ENCODE measurements at regions not wholly inside any gene's neighbourhood (a gene's known extent, or its start where the extent isn't known, plus 50 kb on each side); places are given as distances from the start of the nearest gene placed in this dataset.
"Not testable (repeated sequence)": the region's sequence is repeated elsewhere in the genome, so short reads cannot be mapped to it uniquely, and the experiment has no call there.

GRCh38 chr3:40939741-40940130 lies 259.6 kb upstream of the CTNNB1 start:
- DNase-seq (ENCODE audit: low read depth in 2 of 2), result no peak

DNA sequence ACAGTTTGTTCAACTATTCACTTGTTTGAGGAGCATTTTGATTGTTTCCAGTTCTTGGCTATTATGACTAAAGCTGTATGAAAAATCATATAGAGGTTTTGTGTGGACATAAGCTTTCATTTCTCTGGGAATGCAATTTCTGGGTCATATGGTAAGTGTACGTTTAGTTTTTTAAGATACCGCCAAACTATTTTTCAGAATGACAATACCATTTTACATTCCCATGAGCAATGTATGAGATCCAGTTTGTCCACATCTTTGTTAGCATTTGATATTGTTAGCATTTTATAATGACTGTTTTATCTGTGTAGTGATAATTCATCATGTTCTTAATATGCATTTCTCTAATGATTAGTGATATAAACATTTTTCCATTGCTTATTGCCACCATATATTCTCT lies 258.7 kb upstream of the CTNNB1 start:
- DNase-seq (ENCODE audit: low read depth in 2 of 2), result no peak

DNA sequence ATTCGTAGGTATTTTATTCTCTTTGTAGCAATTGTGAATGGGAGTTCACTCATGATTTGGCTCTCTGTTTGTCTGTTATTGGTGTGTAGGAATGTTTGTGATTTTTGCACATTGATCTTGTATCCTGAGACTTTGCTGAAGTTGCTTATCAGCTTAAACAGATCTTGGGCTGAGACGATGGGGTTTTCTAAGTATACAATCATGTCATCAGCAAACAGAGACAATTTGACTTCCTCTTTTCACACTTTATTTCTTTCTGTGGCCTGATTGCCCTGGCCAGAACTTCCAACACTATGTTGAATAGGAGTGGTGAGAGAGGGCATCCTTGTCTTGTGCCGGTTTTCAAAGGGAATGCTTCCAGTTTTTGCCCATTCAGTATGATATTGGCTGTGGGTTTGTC lies 252.3 kb upstream of the CTNNB1 start:
- DNase-seq (ENCODE audit: low read depth in 2 of 2), result not testable (repeated sequence)

GRCh38 chr3:40949347-40949746 lies 250.0 kb upstream of the CTNNB1 start:
- not testable (repeated sequence) for DNase-seq (ENCODE audit: low read depth in 2 of 2)

DNA sequence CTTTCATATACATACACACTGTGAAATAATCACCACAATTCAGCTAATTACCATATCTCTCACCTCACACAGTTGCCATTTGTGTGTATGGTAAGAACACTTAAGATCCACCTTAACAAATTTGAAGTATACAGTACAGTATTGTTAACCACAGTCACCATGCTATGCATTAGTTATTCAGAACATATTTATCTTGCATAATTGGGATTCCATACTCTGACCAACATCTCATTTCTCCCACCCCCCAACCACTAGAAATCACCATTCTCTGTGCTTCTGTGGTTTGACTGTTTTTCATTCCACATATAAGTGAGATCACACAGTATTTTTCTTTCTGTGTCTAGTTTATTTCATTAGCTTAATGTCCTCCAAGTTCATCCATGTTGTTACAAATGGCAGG lies 247.7 kb upstream of the CTNNB1 start:
- no peak for DNase-seq (ENCODE audit: low read depth in 2 of 2)

DNA sequence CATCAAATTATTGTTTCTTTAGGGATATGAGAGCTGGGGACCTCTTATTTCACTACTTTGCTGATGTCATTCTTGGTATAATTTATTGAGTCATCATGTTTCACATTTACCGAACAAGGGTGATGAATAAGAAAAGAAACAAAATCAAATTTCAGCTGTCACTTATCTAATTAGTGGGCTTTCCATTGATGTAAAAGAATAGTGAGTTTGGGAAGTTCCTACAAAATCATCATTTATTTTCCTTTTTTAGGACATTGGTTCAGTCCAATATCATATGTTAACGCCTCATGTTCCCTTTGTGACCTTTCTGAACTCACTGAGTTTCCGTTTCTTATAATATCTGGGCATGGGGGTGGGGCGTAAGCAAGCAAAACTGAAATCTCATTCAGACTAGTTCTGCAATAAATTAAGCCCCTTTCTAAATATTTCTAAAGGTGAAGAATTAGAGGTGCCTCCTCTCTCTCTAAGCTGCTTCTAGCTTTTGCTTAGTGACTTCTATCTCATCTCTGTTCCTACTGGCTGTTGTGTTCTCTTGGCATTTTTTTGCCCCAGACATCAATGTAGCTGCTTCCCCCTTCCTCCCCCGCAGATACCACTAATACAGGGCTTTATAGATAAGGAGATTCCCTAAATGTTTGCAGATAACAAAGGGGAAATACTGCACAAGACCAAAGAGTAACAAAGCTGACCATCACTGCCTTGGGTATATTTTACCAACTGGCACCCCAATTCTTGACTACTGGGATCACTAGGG lies 238.0 kb upstream of the CTNNB1 start:
- no peak for DNase-seq (ENCODE audit: low read depth in 2 of 2)

DNA sequence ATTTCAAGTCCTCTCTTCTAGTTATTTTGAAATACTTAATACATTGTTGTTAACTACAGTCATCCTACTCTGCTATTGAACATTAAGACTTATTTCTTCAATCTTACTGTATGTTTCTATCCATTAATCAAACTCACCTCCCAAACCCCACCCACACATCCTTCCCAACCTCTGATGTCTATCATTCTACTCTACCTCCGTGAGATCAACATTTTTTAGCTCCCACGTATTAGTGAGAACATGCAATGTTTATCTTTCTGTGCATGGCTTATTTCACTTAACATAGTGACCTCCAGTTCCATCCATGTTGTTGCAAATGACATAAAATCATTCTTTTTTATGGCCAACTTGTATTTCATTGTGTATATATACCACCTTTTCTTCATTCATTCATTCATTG lies 236.6 kb upstream of the CTNNB1 start:
- no peak for DNase-seq (ENCODE audit: low read depth in 2 of 2)

- DNase-seq (ENCODE audit: low read depth in 2 of 2), result no peak
These were observed 230.6 kb upstream of the CTNNB1 start for GRCh38 chr3:40968666-40969065.

- DNase-seq (ENCODE audit: low read depth in 2 of 2), result no peak
These were observed 230.0 kb upstream of the CTNNB1 start for GRCh38 chr3:40969341-40969740.

- no peak for DNase-seq (ENCODE audit: low read depth in 2 of 2)
These were observed 229.4 kb upstream of the CTNNB1 start for GRCh38 chr3:40969756-40970466.

DNA sequence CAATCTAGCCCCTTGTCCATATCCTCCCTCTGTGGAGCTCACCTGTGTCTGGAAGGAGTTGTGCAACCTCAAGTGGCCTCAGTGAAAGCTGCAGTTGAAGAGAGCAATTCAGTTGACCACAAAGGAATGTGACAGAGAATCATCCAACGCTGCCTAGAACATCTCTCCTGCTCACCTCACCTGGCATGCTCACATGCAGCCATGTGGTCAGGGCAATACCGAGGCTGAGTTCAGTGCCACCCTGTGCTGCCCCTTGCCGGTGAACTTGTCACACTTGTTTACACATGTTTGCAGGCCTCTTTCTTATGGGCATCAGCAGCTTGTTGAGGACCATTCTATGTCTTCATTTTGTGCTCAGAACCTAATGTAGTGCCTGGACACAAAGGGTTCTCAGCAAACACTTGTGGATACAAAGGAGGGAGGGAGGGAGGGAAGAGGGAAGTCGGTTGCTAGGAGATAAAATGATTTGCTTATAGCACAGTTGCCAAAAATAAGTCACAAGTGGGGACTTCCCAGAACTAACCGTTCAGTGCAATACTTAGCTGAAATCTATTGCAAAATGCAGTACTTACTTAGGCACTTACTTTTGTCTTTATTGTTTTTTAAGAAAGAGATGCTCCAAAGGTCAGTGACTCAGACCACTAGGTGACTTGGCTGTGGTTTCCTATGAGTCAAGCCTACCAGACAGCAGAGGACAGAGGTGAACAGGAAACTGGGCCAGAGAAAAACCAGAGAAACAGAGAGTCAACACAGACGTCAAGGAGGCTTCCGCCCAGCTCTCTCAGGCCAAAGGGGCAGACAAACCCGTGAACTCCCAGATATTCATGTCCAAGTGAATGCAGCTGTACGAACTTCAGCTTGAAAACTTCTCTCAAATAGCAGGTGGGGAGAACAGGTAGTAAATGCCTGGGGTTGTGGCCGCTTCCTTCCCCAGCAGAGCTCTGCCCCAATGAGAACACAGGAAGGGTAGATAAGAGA lies 227.8 kb upstream of the CTNNB1 start:
- no peak for DNase-seq (ENCODE audit: low read depth in 2 of 2)

DNA sequence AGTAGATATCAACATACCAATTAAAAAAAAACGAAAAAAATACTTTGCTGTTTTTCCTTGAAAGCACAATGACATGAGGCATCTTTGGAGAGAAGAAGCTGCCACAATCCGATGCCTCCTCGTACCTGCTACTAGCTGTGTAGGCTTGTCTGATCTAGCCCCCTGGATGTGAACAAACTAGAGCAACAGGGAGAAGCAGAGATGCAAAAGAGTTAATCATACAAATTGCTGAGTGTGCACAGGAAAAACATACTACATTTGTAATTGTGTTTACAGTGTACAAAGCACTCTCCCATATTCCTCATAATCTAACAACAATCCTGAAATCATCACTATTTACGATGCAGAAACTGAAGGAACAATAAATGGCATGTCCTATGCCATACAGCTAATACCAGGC lies 227.0 kb upstream of the CTNNB1 start:
- no peak for DNase-seq (ENCODE audit: low read depth in 2 of 2)

GRCh38 chr3:40973141-40973540 lies 226.2 kb upstream of the CTNNB1 start:
- DNase-seq (ENCODE audit: low read depth in 2 of 2), result no peak

DNA sequence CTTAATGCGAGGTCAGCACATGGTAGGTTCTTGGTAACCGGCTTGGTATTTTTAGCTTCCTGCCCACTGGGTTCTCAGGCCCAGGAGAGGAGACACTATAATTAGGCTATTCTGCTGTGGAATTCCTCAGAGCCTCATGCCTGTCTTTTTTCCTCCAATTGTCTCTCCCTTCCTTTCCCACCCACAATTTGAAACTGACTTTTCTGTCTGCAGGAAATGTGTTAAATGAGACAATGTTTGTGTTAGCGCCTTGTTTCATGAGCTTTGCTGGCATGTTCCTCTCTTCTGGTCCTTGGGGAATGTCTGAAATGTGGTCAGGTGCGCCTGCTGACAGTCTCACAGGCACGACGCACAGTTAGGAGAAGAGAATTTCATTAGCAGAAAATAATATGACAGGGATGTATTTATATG lies 223.6 kb upstream of the CTNNB1 start:
- no peak for DNase-seq (ENCODE audit: low read depth in 2 of 2)

DNA sequence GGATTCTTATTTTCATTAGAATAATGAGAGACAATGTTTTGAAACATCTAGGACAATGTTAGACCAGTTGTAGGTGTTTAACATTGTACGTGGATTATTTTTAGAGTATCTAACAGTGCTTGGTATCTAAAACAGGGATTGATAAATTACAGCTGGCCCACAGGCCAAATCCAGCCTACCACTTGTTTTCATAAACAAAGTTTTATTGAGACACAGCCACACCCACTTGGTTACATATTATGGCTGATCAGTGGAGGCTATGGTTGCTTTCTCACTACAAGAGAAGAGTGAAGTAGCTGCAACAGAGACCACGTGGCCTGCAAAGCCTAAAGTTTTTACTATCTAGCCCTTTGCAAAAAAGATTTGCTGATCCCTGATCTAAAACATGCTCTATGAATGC lies 223.1 kb upstream of the CTNNB1 start:
- no peak for DNase-seq (ENCODE audit: low read depth in 2 of 2)

DNA sequence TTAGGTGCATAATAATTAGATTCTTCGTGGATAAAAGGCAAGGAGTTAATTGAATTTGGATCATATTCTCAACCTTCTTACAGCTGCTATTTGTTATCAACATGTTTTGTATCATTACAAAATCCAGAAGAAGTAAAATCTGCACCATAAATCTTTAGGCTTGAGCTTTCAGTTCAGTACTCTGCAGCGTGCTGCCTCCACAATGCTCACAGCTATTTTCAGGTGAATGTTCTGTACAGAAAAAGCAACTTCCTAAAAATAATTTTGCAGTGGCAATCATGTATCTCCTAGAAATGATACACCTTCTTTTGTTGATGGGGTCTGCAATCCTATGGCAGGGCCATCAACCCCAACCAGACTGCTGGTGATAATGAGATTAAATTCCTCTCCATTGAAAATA lies 220.9 kb upstream of the CTNNB1 start:
- no peak for DNase-seq (ENCODE audit: low read depth in 2 of 2)

GRCh38 chr3:40979962-40980361 lies 219.3 kb upstream of the CTNNB1 start:
- no peak for DNase-seq (ENCODE audit: low read depth in 2 of 2)

GRCh38 chr3:40980467-40980866 lies 218.8 kb upstream of the CTNNB1 start:
- DNase-seq (ENCODE audit: low read depth in 2 of 2), result no peak

- DNase-seq (ENCODE audit: low read depth in 2 of 2), result no peak
These were observed 214.1 kb upstream of the CTNNB1 start for GRCh38 chr3:40985195-40985594.

GRCh38 chr3:40988468-40988867 lies 210.8 kb upstream of the CTNNB1 start:
- no peak for DNase-seq (ENCODE audit: low read depth in 2 of 2)

DNA sequence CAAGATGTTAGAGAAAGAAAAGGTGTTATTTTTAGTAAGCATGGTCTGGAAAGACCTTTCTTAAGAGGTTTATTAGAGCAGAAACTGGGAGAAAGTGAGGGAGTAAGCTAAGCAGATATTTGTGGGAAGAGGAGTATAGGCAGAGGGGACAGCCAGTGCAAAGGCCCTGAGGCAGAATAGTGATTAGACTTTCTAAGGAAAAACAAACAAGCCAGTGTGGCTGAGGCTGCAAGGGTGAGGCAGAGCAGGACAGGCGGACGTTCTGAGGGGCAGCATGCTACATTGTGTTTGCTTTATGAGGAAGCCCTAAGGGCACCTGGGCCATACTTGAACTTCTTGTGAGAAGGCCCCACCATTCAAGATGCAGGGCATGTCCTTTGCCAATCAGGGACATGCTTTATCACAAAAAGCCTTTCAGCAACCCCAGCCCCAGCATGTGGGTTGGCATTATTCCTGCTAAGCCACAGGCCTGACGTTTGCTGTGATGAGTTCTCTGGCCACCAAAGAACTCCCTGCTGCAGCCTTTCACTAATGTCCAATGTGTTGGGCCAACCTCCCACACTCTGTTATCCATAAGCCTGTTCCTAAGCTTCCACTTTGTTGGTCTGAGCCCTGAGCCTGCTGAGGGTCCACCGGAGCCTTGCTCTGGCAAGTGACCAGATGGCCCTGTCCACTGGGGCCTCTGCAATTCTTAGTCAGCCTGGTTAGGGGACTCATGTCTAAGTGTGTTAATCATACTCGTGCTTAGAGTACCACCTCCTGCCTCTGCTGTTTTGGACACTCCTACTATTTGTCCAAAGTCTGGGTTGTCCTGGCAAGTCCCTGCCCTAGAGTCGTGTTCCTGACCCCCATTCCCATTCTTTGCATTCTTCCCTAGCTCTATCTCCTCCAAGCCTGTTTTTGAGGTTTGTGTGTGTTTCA lies 209.9 kb upstream of the CTNNB1 start:
- DNase-seq (ENCODE audit: low read depth in 2 of 2), result no peak
